Panc1 (cell line): ENCODE measurements at regions not wholly inside any gene's neighbourhood (a gene's known extent, or its start where the extent isn't known, plus 50 kb on each side); places are given as distances from the start of the nearest gene placed in this dataset.

Source experiments
- ATAC-seq: fragments of 200-7000 bp; cut with Tn5 transposase; 2 replicates; pipeline ENCODE4 v1.9.1; 2020; ENCODE audit warnings: mild to moderate bottlenecking, moderate library complexity
- BruUV-seq: library from RNA; stranded (reverse); fragments of 400-500 nt; replicated peaks from 2 replicates; lab custom pipeline; 2021; lab: Mats Ljungman, UMichigan
- CTCF ChIA-PET: fragments of 300-600 bp; sonication (Branson Sonifier 250); formaldehyde crosslinking; loops from one replicate; lab custom pipeline; 2022; ENCODE audit warnings: antibody characterized with exemption; lab: Charles Lee
- POLR2A ChIA-PET: fragments of 300-600 bp; sonication (Branson Sonifier 250); formaldehyde crosslinking; loops from one replicate; lab custom pipeline; 2022; ENCODE audit warnings: antibody characterized with exemption; lab: Charles Lee
- DNase-seq: peaks from one replicate; pipeline ENCODE4 v3.0.0-alpha.2; 2010; ENCODE audit warnings: low read depth, low spot score
- H3K27ac ChIP-seq: 2 replicates; pipeline ENCODE4 v1.5.1; 2011; ENCODE audit warnings: mild to moderate bottlenecking, low read length, inconsistent platforms
- H3K27me3 ChIP-seq: fragments of 200-500 bp; sonication (Bioruptor generic); 2 replicates; pipeline ENCODE4 v1.6.0; 2014; ENCODE audit warnings: low read length, inconsistent platforms; ENCODE audit not compliant: control insufficient read depth, insufficient read depth
- H3K36me3 ChIP-seq: fragments of 200-500 bp; sonication (Bioruptor generic); 2 replicates; pipeline ENCODE4 v1.5.1; 2014; ENCODE audit warnings: inconsistent platforms, mild to moderate bottlenecking, low read length, moderate library complexity; ENCODE audit not compliant: control insufficient read depth, insufficient read depth
- H3K4me1 ChIP-seq: 2 replicates; pipeline ENCODE4 v1.5.1; 2011; ENCODE audit warnings: inconsistent platforms, mild to moderate bottlenecking, low read length, moderate library complexity; ENCODE audit not compliant: control insufficient read depth, insufficient read depth
- H3K4me3 ChIP-seq, 2 experiments: 2 replicates each; pipeline ENCODE4 v1.5.1; 2011 to 2012; ENCODE audit warnings: low read depth in 2 of 2, low read length in 2 of 2, mild to moderate bottlenecking in 2 of 2, inconsistent platforms in 1 of 2, moderate library complexity in 1 of 2
- H3K9me3 ChIP-seq: fragments of 200-500 bp; sonication (Bioruptor generic); 2 replicates; pipeline ENCODE4 v1.5.1; 2014; ENCODE audit warnings: low read depth, mild to moderate bottlenecking, inconsistent platforms, low read length, moderate library complexity; ENCODE audit not compliant: control insufficient read depth, insufficient read depth
- POLR2AphosphoS5 ChIP-seq: IDR thresholded peaks from 2 replicates; pipeline ENCODE4 v1.6.1; 2012; ENCODE audit warnings: mild to moderate bottlenecking, low read depth, low read length, moderate library complexity
- SIN3A ChIP-seq: IDR thresholded peaks from 2 replicates; pipeline ENCODE4 v1.6.1; 2012; ENCODE audit warnings: low read depth, mild to moderate bottlenecking, low read length, moderate library complexity, borderline replicate concordance; ENCODE audit not compliant: insufficient read depth
- TCF7L2 ChIP-seq: IDR thresholded peaks from 2 replicates; pipeline ENCODE4 v1.6.1; 2011; ENCODE audit warnings: mild to moderate bottlenecking, low read depth, low read length, inconsistent platforms
- in situ Hi-C: cut with HindIII; loops from 2 replicates; pipeline ENCODE4 v1.10.0; 2016; ENCODE audit warnings: low sequenced_read_pairs, low pct_unique_long_range_greater_than_20kb
- intact Hi-C: fragments of 100-400 bp; cut with micrococcal nuclease; formaldehyde crosslinking; loops from one replicate; pipeline ENCODE4 v1.10.0; 2022; ENCODE audit not compliant: unreplicated experiment
- TF ChIP-seq, protein P1 (sequence below): fragments of 450-650 bp; IDR thresholded peaks from 2 replicates; pipeline ENCODE4 v1.5.1; 2017; ENCODE audit warnings: mild to moderate bottlenecking
- TF ChIP-seq, protein P2 (sequence below), 2 experiments: IDR thresholded peaks; 2 replicates each; pipeline ENCODE4 v1.6.1; 2011 to 2012; ENCODE audit warnings: low read depth in 2 of 2, control low read depth in 1 of 2, low read length in 1 of 2, mild to moderate bottlenecking in 1 of 2, moderate library complexity in 1 of 2; ENCODE audit not compliant: insufficient read depth in 1 of 2

DNA sequence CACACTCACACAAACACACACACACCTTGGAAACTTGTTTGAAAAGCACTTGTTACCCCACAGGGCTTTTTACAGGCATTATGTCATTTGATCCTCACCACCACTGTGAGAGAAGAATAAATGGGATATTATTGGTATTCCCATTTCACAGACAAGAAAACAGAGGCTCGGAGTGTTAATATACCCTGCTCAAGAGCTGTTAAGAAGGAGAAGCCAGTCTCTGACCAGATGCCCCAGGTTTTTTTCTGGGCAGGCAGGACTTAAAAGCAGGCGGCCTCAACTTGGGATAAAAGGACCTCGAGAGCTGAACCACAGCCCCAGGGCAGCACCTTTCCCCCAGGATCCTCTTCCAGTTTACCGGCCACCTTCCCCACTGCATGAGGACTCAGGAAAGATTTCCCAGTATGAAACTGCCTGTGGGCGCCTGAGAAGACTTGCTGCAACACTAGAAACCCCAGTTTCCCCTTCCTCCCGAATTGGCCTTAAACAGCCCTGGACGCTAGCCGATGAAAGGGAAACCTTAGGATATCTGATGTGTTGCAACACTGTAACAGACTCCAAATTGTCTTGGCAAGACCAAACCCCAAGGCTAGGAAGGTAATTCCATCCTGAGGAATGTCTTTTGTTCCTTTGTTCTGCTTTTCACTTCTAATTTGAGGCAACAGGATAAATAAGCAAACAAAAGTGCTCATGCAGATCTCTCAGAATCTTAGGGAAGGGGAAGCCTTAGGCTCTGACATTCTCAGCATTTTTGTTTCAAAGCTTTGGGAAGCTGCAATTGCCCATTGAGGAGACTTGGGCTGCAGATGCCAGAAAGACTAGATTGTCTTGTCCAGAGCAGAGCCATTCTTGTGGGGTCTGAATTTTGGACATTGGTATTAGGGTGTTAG lies 173.5 kb downstream of the TRIM29 start:
- intact Hi-C loops (no loop called here), in situ Hi-C loops (no loop called here)
- ChIA-PET POLR2A (no interaction called here), CTCF (no interaction called here)
- TF ChIP-seq, protein P1, sequence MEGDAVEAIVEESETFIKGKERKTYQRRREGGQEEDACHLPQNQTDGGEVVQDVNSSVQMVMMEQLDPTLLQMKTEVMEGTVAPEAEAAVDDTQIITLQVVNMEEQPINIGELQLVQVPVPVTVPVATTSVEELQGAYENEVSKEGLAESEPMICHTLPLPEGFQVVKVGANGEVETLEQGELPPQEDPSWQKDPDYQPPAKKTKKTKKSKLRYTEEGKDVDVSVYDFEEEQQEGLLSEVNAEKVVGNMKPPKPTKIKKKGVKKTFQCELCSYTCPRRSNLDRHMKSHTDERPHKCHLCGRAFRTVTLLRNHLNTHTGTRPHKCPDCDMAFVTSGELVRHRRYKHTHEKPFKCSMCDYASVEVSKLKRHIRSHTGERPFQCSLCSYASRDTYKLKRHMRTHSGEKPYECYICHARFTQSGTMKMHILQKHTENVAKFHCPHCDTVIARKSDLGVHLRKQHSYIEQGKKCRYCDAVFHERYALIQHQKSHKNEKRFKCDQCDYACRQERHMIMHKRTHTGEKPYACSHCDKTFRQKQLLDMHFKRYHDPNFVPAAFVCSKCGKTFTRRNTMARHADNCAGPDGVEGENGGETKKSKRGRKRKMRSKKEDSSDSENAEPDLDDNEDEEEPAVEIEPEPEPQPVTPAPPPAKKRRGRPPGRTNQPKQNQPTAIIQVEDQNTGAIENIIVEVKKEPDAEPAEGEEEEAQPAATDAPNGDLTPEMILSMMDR: no peak
- TF ChIP-seq SIN3A: no peak
- TF ChIP-seq POLR2AphosphoS5: no peak
- TF ChIP-seq TCF7L2: no peak
- TF ChIP-seq, protein P2, sequence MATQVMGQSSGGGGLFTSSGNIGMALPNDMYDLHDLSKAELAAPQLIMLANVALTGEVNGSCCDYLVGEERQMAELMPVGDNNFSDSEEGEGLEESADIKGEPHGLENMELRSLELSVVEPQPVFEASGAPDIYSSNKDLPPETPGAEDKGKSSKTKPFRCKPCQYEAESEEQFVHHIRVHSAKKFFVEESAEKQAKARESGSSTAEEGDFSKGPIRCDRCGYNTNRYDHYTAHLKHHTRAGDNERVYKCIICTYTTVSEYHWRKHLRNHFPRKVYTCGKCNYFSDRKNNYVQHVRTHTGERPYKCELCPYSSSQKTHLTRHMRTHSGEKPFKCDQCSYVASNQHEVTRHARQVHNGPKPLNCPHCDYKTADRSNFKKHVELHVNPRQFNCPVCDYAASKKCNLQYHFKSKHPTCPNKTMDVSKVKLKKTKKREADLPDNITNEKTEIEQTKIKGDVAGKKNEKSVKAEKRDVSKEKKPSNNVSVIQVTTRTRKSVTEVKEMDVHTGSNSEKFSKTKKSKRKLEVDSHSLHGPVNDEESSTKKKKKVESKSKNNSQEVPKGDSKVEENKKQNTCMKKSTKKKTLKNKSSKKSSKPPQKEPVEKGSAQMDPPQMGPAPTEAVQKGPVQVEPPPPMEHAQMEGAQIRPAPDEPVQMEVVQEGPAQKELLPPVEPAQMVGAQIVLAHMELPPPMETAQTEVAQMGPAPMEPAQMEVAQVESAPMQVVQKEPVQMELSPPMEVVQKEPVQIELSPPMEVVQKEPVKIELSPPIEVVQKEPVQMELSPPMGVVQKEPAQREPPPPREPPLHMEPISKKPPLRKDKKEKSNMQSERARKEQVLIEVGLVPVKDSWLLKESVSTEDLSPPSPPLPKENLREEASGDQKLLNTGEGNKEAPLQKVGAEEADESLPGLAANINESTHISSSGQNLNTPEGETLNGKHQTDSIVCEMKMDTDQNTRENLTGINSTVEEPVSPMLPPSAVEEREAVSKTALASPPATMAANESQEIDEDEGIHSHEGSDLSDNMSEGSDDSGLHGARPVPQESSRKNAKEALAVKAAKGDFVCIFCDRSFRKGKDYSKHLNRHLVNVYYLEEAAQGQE (IDR thresholded peaks at IDR 0.05; ENCODE audit: insufficient read depth in 1 of 2, low read depth in 2 of 2, low read length in 1 of 2): no peak
- Histone ChIP-seq H3K36me3 (no peaks in the 10 kb centered on the region), H3K27me3 (peaks cover 37% of the 10 kb centered on the region), H3K27ac (no peak overlapping the region), H3K9me3 (no peaks in the 10 kb centered on the region), H3K4me3 (no peak overlapping the region), H3K4me1 (no peaks in the 10 kb centered on the region)
- BruUV-seq: no TSS peak
- no peak for ATAC-seq
- DNase-seq: no peak

DNA sequence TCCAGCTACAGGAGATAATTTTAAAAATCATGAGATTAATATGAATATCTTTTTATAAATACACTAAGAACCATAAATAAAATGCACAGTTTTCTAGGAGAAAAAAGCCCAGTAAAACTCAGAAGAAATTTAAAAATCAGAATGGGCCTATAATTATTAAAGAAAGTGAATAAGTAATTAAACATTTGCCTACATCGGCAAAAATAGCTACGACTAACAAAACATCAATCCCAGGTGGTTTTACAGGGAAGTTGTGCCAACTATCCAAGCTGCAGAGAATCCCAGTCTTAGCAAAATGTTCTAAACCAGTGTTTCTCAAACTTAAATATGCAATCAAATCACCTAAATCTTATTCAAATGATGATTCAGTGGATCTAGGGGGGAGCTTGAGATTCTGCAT lies 180.0 kb downstream of the TRIM29 start:
- in situ Hi-C loops: no loop called here
- no peak for TF ChIP-seq POLR2AphosphoS5
- TF ChIP-seq, protein P2 (IDR thresholded peaks at IDR 0.05; ENCODE audit: insufficient read depth in 1 of 2, low read depth in 2 of 2, low read length in 1 of 2): no peak
- no peak for TF ChIP-seq SIN3A
- TF ChIP-seq, protein P1: no peak
- no peak for TF ChIP-seq TCF7L2
- BruUV-seq: no TSS peak

More for the DNA sequence above, 180.0 kb downstream of the TRIM29 start:
- H3K27ac ChIP-seq: no peak overlapping the region
- peaks cover 38% of the 10 kb centered on the region for H3K27me3 ChIP-seq
- ChIA-PET CTCF (interaction anchor here (0.6 kb wide), 1 partner anchor 21 kb away, joined by 3 read pairs; no protein-coding TSS in a partner anchor), POLR2A (no interaction called here)
- H3K4me1 ChIP-seq: no peaks in the 10 kb centered on the region
- intact Hi-C loops: no loop called here
- H3K4me3 ChIP-seq: no peak overlapping the region
- H3K9me3 ChIP-seq: no peaks in the 10 kb centered on the region
- no peak for DNase-seq
- ATAC-seq: no peak
- H3K36me3 ChIP-seq: no peaks in the 10 kb centered on the region
